ENCODE measurements at regions not wholly inside any gene's neighbourhood (a gene's known extent, or its start where the extent isn't known, plus 50 kb on each side); places are given as distances from the start of the nearest gene placed in this dataset.

GRCh38 chr2:133667085-133667484 is 98.8 kb upstream of the NCKAP5 start:
- no peak for DNase-seq (ENCODE audit: low read depth)

- DNase-seq (ENCODE audit: low read depth), result no peak
Observed at GRCh38 chr2:133667968-133668367, 99.7 kb upstream of the NCKAP5 start.

- no peak for DNase-seq (ENCODE audit: low read depth)
Observed at GRCh38 chr2:133668547-133668946, 100.3 kb upstream of the NCKAP5 start.

- DNase-seq (ENCODE audit: low read depth), result no peak
Observed at GRCh38 chr2:133673305-133673905, 105.1 kb upstream of the NCKAP5 start.

- DNase-seq (ENCODE audit: low read depth), result no peak
Observed at GRCh38 chr2:133674066-133674432, 105.8 kb upstream of the NCKAP5 start.

GRCh38 chr2:133674433-133675331 is 106.4 kb upstream of the NCKAP5 start:
- DNase-seq (ENCODE audit: low read depth), result no peak

- no peak for DNase-seq (ENCODE audit: low read depth)
Observed at GRCh38 chr2:133676392-133677130, 108.3 kb upstream of the NCKAP5 start.

- no peak for DNase-seq (ENCODE audit: low read depth)
Observed at GRCh38 chr2:133680343-133681049, 112.2 kb upstream of the NCKAP5 start.

- DNase-seq (ENCODE audit: low read depth), result no peak
Observed at GRCh38 chr2:133682347-133682746, 114.1 kb upstream of the NCKAP5 start.

GRCh38 chr2:133682906-133683305 is 114.6 kb upstream of the NCKAP5 start:
- DNase-seq (ENCODE audit: low read depth), result no peak

GRCh38 chr2:133685636-133686215 is 117.5 kb upstream of the NCKAP5 start:
- no peak for DNase-seq (ENCODE audit: low read depth)

GRCh38 chr2:133690780-133691179 is 122.5 kb upstream of the NCKAP5 start:
- no peak for DNase-seq (ENCODE audit: low read depth)

GRCh38 chr2:133691336-133691735 is 123.1 kb upstream of the NCKAP5 start:
- DNase-seq (ENCODE audit: low read depth), result no peak

- DNase-seq (ENCODE audit: low read depth), result no peak
Observed at GRCh38 chr2:133705287-133705686, 137.0 kb upstream of the NCKAP5 start.

- no peak for DNase-seq (ENCODE audit: low read depth)
Observed at GRCh38 chr2:133710613-133711012, 142.3 kb upstream of the NCKAP5 start.

- DNase-seq (ENCODE audit: low read depth), result no peak
Observed at GRCh38 chr2:133711201-133711600, 142.9 kb upstream of the NCKAP5 start.

- no peak for DNase-seq (ENCODE audit: low read depth)
Observed at GRCh38 chr2:133711806-133712205, 143.5 kb upstream of the NCKAP5 start.

GRCh38 chr2:133712369-133712768 is 144.1 kb upstream of the NCKAP5 start:
- DNase-seq (ENCODE audit: low read depth), result no peak

- DNase-seq (ENCODE audit: low read depth), result no peak
Observed at GRCh38 chr2:133713049-133713580, 144.9 kb upstream of the NCKAP5 start.

- no peak for DNase-seq (ENCODE audit: low read depth)
Observed at GRCh38 chr2:133716166-133716565, 147.9 kb upstream of the NCKAP5 start.

- no peak for DNase-seq (ENCODE audit: low read depth)
Observed at GRCh38 chr2:133717497-133717896, 149.2 kb upstream of the NCKAP5 start.

Data from HS-27A (cell line).